ENCODE measurements at regions not wholly inside any gene's neighbourhood (a gene's known extent, or its start where the extent isn't known, plus 50 kb on each side); places are given as distances from the start of the nearest gene placed in this dataset.

DNA sequence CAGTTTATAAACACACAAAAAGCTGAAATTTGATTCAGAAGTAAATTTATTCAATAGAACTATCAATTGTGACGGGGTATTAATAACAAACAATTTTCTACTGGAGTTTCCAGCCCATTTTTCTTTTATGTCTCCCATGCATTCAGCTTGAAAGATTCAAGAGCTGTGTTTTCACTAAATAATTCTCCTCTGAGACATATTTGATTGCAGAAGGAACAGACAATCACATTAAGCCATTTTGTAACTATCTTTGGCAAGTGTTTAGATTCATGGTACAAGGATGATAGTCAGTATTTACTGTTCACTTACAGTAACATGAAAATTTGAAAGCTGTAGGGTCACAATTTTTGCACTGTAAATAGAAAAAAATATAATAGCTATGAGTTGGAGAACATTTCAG is 198.4 kb upstream of the TACR3 start:
- ChIA-PET CTCF (no interaction called here), POLR2A (no interaction called here)
- Mint-ChIP-seq H3K36me3 (no peaks in the 10 kb centered on the region), H3K9me3 (no peaks in the 10 kb centered on the region), H3K27ac (no peak overlapping the region), H3K27me3 (no peaks in the 10 kb centered on the region), H3K4me1 (ENCODE audit: low read depth) (no peaks in the 10 kb centered on the region), H3K4me3 (no peak overlapping the region)
- intact Hi-C loops (cut with micrococcal nuclease), result no loop called here
- no peak for DNase-seq

DNA sequence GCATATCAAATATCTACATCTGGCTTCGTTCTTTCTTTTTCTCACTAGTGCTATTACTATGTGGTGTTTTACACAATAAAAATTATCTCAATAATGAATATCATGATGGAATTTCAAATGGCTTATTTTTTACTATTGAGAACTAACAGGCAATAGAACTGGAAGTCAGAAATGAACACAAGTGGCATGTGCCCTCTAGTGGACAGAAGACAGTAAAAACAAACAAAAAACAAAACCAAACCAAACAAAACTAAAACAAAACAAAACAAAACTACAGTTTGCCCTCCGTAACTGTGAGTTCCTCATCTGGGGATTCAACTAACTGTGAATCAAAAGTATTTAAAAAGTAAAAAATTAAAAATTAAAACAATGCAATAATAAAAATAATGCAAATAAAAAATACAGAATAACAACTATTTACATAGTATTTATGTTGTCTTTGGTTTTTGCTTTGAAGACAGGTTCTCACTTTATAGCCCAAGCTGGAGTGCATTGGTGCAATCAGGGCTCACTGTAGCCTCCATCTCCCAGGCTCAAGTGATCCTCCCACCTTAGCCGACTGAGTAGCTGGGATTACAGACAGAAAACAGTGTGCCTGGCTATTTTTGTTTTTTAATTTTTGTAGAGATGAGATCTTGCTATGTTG is 195.6 kb upstream of the TACR3 start:
- CTCF ChIA-PET, result interaction anchor here (0.9 to 1.1 kb wide), 2 partner anchors 13 to 19 kb away, joined by 3 read pairs; no protein-coding TSS in a partner anchor
- H3K36me3 Mint-ChIP-seq, result no peaks in the 10 kb centered on the region

DNA sequence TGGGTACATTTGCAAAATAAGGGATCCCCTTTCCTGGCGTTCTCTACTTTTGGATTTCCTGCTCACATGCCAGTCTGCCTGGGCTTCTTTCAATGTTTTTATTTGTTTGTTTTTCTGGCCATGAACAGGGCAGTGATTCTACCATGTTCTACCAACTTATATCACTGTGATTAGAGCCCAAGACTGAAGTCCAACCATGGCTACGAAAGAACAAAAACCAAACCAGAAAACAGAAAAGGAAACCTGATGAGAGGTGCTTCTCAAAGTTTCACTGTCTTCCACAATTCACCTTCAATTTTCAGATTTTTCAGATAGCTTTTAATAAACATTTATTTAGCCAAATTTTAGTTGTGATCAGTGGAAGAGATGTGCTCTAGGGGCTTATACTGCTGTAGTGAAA is 187.6 kb upstream of the TACR3 start:
- intact Hi-C loops (cut with micrococcal nuclease), result no loop called here
- Mint-ChIP-seq H3K4me3 (no peak overlapping the region), H3K4me1 (ENCODE audit: low read depth) (no peaks in the 10 kb centered on the region), H3K27me3 (no peaks in the 10 kb centered on the region), H3K27ac (no peak overlapping the region), H3K9me3 (no peaks in the 10 kb centered on the region), H3K36me3 (no peaks in the 10 kb centered on the region)
- DNase-seq, result no peak
- CTCF ChIA-PET, result no interaction called here
- POLR2A ChIA-PET, result no interaction called here

More for the DNA sequence above, 195.6 kb upstream of the TACR3 start:
- no peaks in the 10 kb centered on the region for H3K9me3 Mint-ChIP-seq
- H3K4me3 Mint-ChIP-seq, result no peak overlapping the region
- H3K27me3 Mint-ChIP-seq, result no peaks in the 10 kb centered on the region
- intact Hi-C loops (cut with micrococcal nuclease), result no loop called here
- no peaks in the 10 kb centered on the region for H3K4me1 Mint-ChIP-seq (ENCODE audit: low read depth)
- no peak overlapping the region for H3K27ac Mint-ChIP-seq
- DNase-seq, result no peak
- POLR2A ChIA-PET, result no interaction called here

DNA sequence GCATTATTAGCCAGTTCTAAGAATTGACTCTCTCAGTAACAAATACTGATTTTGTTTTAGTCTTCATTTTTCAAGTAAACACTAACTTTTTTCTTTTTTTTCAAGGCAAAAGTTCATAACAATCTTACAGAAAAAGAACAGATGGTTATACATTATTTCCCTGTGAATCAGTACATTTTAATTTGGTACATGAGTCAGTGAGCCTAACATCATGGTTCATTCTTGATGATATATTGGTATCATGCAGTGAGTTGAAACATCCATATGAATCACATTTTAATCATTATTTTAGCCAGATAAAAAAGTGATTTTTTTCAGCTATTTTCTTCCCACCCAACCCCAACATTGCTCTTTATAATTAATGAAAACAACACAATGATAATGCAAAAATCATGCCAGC is 184.3 kb upstream of the TACR3 start:
- CTCF ChIA-PET, result no interaction called here
- Mint-ChIP-seq H3K9me3 (peaks cover 7% of the 10 kb centered on the region), H3K4me1 (ENCODE audit: low read depth) (no peaks in the 10 kb centered on the region)

DNA sequence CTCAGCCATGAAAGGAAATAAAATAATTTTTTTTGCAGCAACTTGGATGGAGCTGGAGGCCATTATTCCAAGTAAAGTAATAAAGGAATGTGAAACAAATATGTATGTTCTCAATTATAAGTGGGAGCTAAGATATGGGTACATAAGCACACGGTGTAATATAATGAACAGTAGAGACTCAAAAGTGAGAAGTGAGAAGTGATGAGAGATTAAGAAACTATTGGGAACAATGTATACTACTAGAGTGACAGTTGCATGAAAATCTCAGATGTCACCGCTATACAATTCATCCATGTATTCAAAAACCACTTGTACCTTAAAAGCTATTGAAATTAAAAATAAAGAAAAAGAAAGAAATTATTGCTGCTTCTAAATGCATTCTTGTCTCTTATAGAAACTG is 182.9 kb upstream of the TACR3 start:
- Mint-ChIP-seq H3K27me3 (no peaks in the 10 kb centered on the region), H3K27ac (no peak overlapping the region), H3K4me1 (ENCODE audit: low read depth) (no peaks in the 10 kb centered on the region), H3K4me3 (no peak overlapping the region), H3K9me3 (peaks cover 7% of the 10 kb centered on the region), H3K36me3 (no peaks in the 10 kb centered on the region)
- ChIA-PET CTCF (interaction anchor here (1.2 kb wide), 1 partner anchor 12 kb away, joined by 3 read pairs; no protein-coding TSS in a partner anchor), POLR2A (no interaction called here)
- DNase-seq, result no peak
- intact Hi-C loops (cut with micrococcal nuclease), result no loop called here

More for the DNA sequence above, 184.3 kb upstream of the TACR3 start:
- Mint-ChIP-seq H3K27me3 (no peaks in the 10 kb centered on the region), H3K27ac (no peak overlapping the region), H3K4me3 (no peak overlapping the region), H3K36me3 (no peaks in the 10 kb centered on the region)
- DNase-seq, result no peak
- intact Hi-C loops (cut with micrococcal nuclease), result no loop called here
- POLR2A ChIA-PET, result no interaction called here

DNA sequence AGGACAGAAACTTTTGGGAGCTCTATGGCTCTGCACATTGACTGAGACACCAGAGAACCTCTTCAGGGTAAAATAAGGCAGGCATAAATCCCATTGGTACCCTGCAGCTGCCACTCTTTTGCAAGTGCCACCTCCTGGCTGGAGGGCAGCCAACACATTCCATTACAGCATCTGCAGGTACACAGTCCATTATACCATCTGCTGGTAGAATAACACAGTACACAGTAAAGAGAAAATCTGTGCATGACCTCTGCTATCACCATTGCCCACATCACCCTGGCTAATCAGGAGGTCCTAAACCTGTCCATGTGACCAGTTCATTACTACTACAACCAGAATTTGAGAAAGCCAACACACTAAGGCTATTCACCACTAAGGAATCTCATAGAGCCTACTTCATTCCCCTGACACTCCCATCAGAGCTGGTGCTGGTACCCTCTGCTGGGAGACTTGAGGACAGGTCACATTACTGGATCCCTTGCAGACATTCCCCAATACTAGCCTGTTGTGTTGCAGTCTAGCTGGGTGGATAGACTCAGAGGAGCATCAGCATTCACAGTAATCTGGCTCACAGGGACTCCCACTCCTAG is 176.2 kb upstream of the TACR3 start:
- CTCF ChIA-PET, result no interaction called here
- no peaks in the 10 kb centered on the region for H3K36me3 Mint-ChIP-seq
- no peaks in the 10 kb centered on the region for H3K4me1 Mint-ChIP-seq (ENCODE audit: low read depth)
- no peak overlapping the region for H3K4me3 Mint-ChIP-seq
- POLR2A ChIA-PET, result no interaction called here
- no peak overlapping the region for H3K27ac Mint-ChIP-seq
- no peak for DNase-seq
- H3K9me3 Mint-ChIP-seq, result peaks cover 5% of the 10 kb centered on the region
- intact Hi-C loops (cut with micrococcal nuclease), result no loop called here
- no peaks in the 10 kb centered on the region for H3K27me3 Mint-ChIP-seq

DNA sequence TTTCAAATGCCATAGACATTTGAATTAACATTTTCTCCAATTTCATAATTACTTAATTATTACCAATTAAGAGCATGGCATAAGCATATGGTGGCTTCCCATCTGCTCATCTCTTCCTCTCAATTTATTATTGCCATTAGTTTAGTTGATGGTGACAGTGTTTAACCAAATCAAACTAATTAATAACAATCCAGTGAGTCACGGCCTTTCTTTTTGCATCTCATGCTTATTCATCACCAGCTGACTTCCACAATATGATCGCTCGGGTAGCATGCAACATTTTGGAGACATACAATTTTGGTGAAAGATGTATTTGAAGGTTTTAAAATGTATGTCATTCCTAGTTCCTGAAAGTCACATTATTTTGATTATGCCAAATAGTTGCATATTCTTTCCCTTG is 172.8 kb upstream of the TACR3 start:
- no peaks in the 10 kb centered on the region for H3K4me1 Mint-ChIP-seq (ENCODE audit: low read depth)
- ChIA-PET POLR2A (no interaction called here), CTCF (no interaction called here)
- no peaks in the 10 kb centered on the region for H3K9me3 Mint-ChIP-seq
- H3K4me3 Mint-ChIP-seq, result no peak overlapping the region
- H3K27me3 Mint-ChIP-seq, result no peaks in the 10 kb centered on the region
- DNase-seq, result no peak
- H3K27ac Mint-ChIP-seq, result no peak overlapping the region
- H3K36me3 Mint-ChIP-seq, result no peaks in the 10 kb centered on the region
- intact Hi-C loops (cut with micrococcal nuclease), result no loop called here

DNA sequence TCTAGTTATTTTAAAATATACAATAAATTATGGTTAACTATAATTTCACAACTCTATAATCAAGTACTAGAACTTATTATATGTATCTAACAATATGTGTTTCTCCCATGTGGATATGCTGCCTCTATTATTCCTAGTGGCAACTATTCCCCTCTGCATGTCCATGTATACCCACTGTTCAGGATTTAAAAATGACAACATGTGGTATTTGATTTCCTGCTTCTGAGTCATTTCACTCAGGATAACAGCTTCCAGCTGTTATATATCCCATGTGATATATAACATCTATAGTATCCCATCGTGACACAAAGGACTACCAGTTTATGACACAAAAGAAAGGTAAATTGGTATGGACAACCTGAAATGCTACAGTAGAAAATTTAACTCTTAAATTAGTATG is 167.4 kb upstream of the TACR3 start:
- Mint-ChIP-seq H3K36me3 (no peaks in the 10 kb centered on the region), H3K27me3 (no peaks in the 10 kb centered on the region), H3K4me1 (ENCODE audit: low read depth) (no peaks in the 10 kb centered on the region), H3K4me3 (no peak overlapping the region), H3K27ac (no peak overlapping the region), H3K9me3 (no peaks in the 10 kb centered on the region)
- no peak for DNase-seq
- intact Hi-C loops (cut with micrococcal nuclease), result no loop called here
- ChIA-PET POLR2A (no interaction called here), CTCF (no interaction called here)

DNA sequence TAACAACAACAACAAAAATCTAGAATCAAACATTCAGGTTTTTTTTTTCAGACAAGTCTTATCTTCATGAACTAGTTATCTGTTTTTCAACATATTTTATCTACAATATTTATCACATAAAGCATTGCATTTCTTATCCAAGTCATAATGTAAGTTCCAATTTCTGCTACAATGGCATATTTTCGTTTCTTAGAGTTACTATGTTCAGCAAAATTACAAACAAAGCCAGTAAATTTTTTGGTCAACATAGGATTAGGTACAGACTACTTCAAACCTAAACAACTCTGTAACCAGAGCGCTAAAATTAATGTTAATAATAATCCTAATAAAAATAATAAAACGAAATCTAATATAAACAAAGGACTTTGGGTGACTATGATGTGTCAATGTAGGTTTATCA is 165.4 kb upstream of the TACR3 start:
- CTCF ChIA-PET, result no interaction called here

DNA sequence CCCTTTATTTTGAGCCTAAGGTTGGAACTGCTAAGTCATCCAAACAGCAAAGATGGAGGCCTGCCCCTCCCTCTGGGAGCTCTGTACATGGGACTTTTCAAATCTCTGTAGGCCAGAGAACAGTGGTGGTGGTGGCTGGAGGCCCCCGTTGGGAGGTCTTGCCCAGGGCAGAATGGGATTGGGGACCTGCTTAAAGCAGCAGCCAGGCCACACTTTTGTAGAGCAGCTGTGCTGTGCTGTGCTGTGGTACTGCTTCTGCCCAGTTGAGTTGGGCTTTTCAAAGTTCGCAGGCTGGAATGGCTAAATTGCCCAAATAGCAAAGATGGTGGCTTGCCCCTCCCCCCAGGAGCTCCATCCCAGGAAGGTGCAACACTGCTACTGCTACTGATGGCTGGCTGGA is 147.5 kb upstream of the TACR3 start:
- intact Hi-C loops (cut with micrococcal nuclease), result no loop called here
- CTCF ChIA-PET, result no interaction called here

More for the DNA sequence above, 165.4 kb upstream of the TACR3 start:
- intact Hi-C loops (cut with micrococcal nuclease), result no loop called here
- H3K4me1 Mint-ChIP-seq (ENCODE audit: low read depth), result no peaks in the 10 kb centered on the region
- no peaks in the 10 kb centered on the region for H3K27me3 Mint-ChIP-seq
- no peaks in the 10 kb centered on the region for H3K9me3 Mint-ChIP-seq
- H3K4me3 Mint-ChIP-seq, result no peak overlapping the region
- H3K36me3 Mint-ChIP-seq, result no peaks in the 10 kb centered on the region
- no peak for DNase-seq
- no peak overlapping the region for H3K27ac Mint-ChIP-seq
- POLR2A ChIA-PET, result no interaction called here

DNA sequence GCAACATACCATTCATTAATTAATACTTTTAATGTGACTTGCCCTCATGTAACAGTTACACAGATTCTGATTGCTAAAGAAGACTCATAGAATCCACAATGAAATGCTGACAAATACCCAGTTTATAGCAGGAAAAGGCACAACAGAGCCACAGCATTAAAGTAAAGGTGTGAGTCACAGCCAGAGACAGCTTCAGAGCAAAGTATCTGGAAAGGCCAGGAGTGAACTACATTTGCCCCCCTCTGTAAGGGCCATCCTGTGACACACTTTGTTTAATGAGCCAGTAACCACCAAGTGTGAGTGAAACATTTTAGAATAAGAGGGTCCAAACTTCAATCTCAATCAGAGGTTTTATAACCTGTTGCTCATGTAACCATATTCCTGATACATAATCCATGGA is 133.8 kb upstream of the TACR3 start:
- no peak overlapping the region for H3K4me3 Mint-ChIP-seq
- POLR2A ChIA-PET, result no interaction called here
- peaks cover 19% of the 10 kb centered on the region for H3K9me3 Mint-ChIP-seq
- DNase-seq, result no peak
- H3K27me3 Mint-ChIP-seq, result no peaks in the 10 kb centered on the region
- intact Hi-C loops (cut with micrococcal nuclease), result no loop called here
- H3K27ac Mint-ChIP-seq, result no peak overlapping the region
- CTCF ChIA-PET, result no interaction called here
- no peaks in the 10 kb centered on the region for H3K4me1 Mint-ChIP-seq (ENCODE audit: low read depth)
- H3K36me3 Mint-ChIP-seq, result no peaks in the 10 kb centered on the region

More for the DNA sequence above, 147.5 kb upstream of the TACR3 start:
- DNase-seq, result no peak
- Mint-ChIP-seq H3K27ac (no peak overlapping the region), H3K4me1 (ENCODE audit: low read depth) (no peaks in the 10 kb centered on the region), H3K27me3 (no peaks in the 10 kb centered on the region), H3K9me3 (no peaks in the 10 kb centered on the region), H3K4me3 (no peak overlapping the region), H3K36me3 (no peaks in the 10 kb centered on the region)
- POLR2A ChIA-PET, result no interaction called here

DNA sequence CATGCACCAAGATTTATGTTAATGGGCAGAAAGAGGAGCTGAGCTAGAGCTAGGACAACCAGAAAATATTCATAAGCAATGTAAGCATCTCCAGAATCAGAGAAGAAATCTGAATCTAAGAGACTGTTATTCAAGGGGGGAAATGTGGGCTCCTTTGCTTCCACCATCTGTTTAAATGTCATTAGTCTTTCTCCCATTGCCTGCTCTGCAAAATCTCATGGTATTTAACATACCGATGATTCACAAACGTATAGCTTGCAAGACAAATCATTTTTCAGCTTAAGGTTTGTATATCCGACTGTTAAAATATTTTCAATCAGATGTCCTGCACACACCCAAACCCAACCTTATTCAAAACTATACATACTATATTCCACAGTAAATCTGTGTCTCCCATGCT is 133.4 kb upstream of the TACR3 start:
- Mint-ChIP-seq H3K4me1 (ENCODE audit: low read depth) (no peaks in the 10 kb centered on the region), H3K36me3 (no peaks in the 10 kb centered on the region), H3K9me3 (peaks cover 22% of the 10 kb centered on the region), H3K27me3 (no peaks in the 10 kb centered on the region), H3K27ac (no peak overlapping the region), H3K4me3 (no peak overlapping the region)
- no peak for DNase-seq
- ChIA-PET POLR2A (no interaction called here), CTCF (no interaction called here)
- intact Hi-C loops (cut with micrococcal nuclease), result no loop called here

DNA sequence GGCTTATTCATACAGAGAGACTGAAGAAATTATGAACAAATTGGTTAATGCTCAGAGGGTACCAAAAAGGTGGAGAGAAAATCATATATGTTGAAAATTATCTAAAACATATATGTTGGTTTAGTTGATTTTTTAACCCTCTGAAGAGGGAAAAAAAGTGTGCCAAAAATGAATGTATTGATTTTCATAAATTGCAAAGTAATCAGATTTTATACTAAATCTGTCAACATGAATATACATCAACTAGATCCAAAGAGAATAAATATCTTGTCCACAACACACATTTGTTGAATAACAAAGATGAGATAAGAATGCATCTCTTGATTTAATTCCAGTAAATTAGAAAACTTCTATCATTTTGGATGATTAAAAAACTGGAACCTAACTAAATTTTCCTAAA is 125.3 kb upstream of the TACR3 start:
- POLR2A ChIA-PET, result no interaction called here
- Mint-ChIP-seq H3K4me3 (no peak overlapping the region), H3K27me3 (no peaks in the 10 kb centered on the region), H3K9me3 (peaks cover 33% of the 10 kb centered on the region), H3K36me3 (no peaks in the 10 kb centered on the region), H3K27ac (no peak overlapping the region), H3K4me1 (ENCODE audit: low read depth) (no peaks in the 10 kb centered on the region)
- intact Hi-C loops (cut with micrococcal nuclease), result no loop called here
- CTCF ChIA-PET, result no interaction called here
- no peak for DNase-seq
